ENCODE measurements at regions not wholly inside any gene's neighbourhood (a gene's known extent, or its start where the extent isn't known, plus 50 kb on each side); places are given as distances from the start of the nearest gene placed in this dataset.
"Not testable (repeated sequence)": the region's sequence is repeated elsewhere in the genome, so short reads cannot be mapped to it uniquely, and the experiment has no call there.

DNA sequence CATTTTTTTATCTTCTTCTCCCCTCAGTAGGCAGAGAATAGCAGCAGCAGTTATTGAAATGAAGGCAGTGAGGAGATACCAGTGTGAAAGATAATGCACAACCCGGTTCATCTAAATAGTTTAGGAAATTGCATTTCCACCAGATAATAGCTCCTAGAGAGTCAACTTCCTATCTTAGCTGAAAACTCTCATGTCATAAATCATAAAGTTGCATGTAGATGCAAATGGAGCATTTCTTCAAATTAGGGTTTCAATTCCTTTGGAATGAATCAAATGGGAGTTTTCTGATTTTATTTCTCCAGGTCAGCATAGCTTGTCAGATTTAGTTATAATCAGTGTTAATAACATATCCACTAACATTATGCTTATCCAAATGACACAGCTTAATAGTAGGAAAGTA lies 335.3 kb downstream of the CNTNAP4 start:
- no peak for DNase-seq (ENCODE audit: low spot score)

GRCh38 chr16:76614269-76614668 lies 337.1 kb downstream of the CNTNAP4 start:
- DNase-seq (ENCODE audit: low spot score): peak; percentile 84

- DNase-seq (ENCODE audit: low spot score): no peak
Measured at GRCh38 chr16:76622876-76623275, 345.7 kb downstream of the CNTNAP4 start.

GRCh38 chr16:76634847-76635697 lies 357.9 kb downstream of the CNTNAP4 start:
- no peak for DNase-seq (ENCODE audit: low spot score)

DNA sequence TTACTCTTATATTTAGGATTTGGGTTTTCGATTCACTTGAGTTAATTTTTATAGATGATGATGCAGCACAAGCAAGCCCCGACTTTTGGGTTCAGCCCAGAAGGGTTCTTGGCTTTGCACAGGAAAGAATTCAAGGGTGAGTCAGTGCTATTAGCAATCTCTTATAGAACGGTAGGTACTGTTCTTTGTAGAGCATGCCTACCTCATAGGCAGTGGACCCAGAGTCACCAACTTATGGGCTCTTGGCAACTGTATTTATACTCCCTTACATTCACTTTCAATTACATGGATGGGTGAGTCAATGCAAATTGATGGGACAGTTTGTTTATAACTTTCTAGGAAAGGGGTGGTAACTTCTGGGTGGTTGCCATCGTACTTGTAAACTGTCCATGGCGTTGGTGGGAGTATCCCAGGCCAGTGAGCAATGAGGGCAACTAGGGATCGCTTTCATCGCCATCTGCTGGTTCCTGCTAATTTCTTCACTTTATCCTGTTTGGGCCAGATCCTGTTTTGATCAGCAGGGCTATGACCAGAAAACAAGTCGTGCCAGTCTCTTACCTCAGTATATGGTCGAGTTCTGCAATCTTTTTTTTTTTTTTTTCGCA lies 362.6 kb downstream of the CNTNAP4 start:
- peak; percentile 61 for DNase-seq (ENCODE audit: low spot score)

DNA sequence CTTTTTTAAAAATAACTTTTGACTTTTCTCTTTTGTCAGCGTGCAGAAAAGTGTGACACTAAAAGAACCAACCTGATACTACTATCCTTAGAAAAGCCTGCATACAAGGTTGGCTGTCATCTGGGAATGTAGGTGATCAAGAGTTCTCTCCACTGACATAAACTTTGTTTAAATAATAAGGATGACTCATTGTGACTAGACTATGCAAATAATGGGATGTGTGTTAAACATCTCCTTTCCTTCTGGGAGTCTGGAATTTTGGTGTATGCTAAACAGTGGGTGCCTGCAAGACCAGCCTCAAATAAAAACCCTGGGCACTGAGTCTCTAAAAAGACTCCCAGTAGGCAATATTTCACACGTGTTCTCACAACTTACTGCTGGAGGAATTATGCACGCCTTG lies 373.4 kb downstream of the CNTNAP4 start:
- no peak for DNase-seq (ENCODE audit: low spot score)

GRCh38 chr16:76653390-76654026 lies 376.3 kb downstream of the CNTNAP4 start:
- peak; percentile 88 for DNase-seq (ENCODE audit: low spot score)

DNA sequence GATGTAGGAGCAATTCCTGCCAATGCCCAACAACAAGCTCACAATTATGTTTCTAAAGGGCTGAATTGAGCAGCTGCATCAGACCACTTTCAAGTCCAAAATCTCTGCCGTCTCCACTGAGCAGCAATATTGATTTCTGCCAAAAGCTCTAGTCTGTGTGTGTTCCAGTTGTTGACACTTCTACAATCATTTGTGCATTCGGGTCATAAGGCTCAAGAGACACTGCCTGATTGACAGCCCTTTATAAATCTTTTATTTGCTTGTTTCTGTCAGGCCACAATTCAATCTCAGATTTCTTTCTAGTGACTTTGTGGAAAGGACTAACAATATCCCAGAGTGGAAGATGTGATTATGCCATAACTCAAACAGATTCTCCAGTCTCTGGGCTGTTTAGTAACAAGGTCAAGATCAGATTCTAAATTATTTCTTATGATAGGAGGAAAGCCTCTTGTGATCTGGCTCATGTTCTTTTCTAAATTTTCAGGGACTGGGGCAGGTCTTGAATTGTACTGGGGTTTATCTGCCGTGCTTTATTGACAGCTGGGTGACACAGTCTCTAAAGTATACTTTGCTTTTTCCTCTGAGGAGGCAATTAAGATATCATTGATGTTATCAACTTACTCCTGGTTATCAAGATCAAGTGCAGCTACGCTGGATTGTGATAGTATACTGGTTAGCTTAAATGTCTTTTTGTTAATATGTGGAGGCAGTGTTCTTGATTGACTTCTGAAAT lies 377.1 kb downstream of the CNTNAP4 start:
- no peak for DNase-seq (ENCODE audit: low spot score)

DNA sequence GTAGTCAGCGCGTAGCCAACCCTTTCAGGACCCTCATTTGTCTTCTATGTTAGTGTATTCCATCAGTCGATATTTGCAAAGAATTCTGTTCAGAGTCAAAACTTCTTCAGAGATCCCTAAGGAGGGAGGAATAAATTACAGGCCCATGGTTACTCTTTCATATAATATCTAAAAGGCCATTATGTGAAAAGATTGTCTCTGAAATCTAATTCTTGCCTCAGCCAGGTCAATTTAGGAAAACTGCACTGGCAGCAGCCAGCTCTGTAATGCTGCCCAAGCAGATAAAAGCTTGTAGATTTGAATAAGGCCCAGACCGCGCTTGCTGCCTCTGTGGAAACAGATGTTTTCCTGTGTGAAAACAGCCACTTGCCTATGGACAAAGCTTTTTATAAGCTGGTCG lies 379.8 kb downstream of the CNTNAP4 start:
- no peak for DNase-seq (ENCODE audit: low spot score)

DNA sequence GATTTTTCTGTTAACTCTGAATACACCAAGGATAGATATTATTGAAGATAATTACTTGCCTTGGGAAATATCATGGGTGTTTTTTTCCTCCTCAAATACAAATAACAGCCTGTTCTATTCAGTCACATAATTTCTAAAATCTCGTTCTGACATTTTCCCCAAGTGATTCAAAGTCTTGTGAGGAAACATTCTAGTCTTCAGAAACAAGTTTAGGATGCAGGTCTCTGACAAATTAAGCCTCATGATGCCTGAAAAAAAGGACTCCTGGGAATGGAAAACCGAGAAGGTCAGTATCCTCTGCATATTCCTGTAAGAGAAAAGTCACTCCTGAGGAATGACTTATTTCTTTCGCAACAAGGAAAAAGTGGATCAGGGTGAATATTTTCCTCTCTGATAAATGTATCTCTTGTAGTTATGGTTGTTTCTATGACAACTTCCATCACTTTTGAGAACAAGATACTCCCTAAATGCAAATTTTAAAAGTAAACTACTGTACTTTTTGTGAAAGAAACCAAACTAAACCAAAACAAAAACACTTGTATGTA lies 384.6 kb downstream of the CNTNAP4 start:
- no peak for DNase-seq (ENCODE audit: low spot score)

GRCh38 chr16:76665571-76666275 lies 388.5 kb downstream of the CNTNAP4 start:
- DNase-seq (ENCODE audit: low spot score): no peak

GRCh38 chr16:76668207-76668725 lies 391.1 kb downstream of the CNTNAP4 start:
- no peak for DNase-seq (ENCODE audit: low spot score)

DNA sequence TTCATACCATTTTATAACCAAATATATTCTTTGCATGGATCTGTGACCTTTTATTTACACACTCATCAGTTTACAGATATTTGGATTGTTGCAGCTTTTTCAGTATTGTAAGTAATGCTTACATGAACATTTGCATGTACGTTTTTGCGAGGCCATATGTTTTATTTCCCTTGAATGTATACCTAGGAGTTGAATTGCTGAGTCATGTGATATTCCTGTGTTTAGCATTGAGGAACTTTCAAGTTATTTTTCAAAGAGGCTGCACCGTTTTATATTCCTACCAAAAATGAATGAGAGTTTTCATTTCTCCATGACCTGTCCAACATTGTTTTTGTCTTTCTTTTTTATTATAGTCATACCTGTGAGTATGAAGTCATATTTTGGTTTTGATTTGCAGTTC lies 392.1 kb downstream of the CNTNAP4 start:
- no peak for DNase-seq (ENCODE audit: low spot score)

DNA sequence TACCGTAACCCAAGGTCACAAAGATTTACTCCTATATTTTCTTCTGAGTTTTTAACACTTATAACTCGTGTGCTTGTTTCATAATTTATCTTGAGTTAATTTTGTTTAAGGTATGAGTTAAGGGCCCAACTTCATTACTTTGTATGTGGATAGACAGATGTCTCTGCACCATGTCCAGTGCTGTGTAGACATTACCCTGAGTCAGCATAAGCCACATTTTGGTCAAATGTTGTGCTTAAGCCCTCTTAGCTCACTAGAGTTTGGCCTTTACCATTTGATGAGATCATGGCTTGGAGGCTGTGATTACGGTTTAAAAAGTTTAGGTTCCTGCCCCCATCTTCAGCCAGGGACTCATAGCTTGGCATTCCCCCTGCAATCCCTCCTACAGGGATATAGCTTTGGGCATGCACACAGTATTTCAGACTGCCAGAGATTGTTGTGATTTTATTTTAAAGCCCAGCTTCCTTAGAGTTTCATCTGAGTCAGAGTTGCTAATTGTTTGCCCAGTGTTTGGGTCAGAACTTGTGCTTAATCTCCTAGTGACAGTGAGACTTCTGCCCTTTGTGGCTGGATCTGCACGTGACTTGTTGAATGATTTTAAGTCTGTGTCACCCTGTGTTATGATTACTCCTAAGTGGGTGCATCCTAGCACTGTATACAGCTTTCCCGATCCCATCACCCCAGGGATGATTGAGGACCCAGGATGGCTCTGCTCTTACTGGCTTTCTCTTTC lies 393.1 kb downstream of the CNTNAP4 start:
- no peak for DNase-seq (ENCODE audit: low spot score)

- no peak for DNase-seq (ENCODE audit: low spot score)
Measured at GRCh38 chr16:76676356-76676755, 399.2 kb downstream of the CNTNAP4 start.

- DNase-seq (ENCODE audit: low spot score): peak; percentile 58
Measured at GRCh38 chr16:76681296-76681695, 404.1 kb downstream of the CNTNAP4 start.

GRCh38 chr16:76683051-76683450 lies 405.9 kb downstream of the CNTNAP4 start:
- DNase-seq (ENCODE audit: low spot score): no peak

DNA sequence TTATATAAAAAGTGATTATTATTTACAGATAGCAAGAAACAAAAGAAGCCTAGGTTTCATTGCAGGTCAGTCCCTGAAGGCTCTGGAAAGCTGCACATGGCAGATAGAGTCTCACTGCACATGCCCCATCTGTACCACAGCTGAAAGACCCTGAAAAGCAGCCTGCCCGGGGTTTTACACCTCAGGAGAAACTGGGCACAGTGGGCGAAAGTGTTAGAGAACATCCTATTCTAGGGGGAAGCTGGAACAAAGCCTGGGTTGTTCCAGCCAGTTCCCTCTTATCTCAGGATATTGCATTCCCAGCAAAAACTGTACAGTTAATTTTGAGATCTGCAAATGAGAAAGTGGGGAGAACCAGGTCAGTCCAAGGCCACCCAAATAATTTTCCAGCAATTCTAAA lies 419.7 kb downstream of the CNTNAP4 start:
- DNase-seq (ENCODE audit: low spot score): no peak

- DNase-seq (ENCODE audit: low spot score): no peak
Measured at GRCh38 chr16:76705892-76706291, 428.7 kb downstream of the CNTNAP4 start.

- no peak for DNase-seq (ENCODE audit: low spot score)
Measured at GRCh38 chr16:76713191-76713590, 436.0 kb downstream of the CNTNAP4 start.

DNA sequence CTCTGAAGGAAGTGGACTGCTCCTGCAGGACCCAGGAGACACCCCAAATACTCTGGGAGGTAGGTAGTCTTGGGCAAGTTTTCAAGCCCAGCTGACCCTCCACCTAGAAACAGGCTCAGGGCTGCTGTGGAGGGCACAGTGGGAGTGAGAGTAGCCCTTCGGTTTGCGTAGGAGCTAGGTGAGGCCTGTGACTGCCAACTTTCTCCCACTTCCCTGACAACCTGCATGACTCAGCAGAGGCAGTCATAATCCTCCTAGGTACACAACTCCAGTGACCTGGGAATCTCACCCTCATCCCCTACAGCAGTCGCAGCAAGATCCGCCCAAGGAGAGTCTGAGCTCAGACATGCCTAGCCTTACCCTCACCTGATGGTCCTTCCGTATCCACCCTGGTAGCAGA lies 439.1 kb downstream of the CNTNAP4 start:
- not testable (repeated sequence) for DNase-seq (ENCODE audit: low spot score)

Measured in pons (tissue), 1 donor.